Chondrocyte (in vitro differentiated cells): ENCODE measurements at regions not wholly inside any gene's neighbourhood (a gene's known extent, or its start where the extent isn't known, plus 50 kb on each side); places are given as distances from the start of the nearest gene placed in this dataset.

Source experiments
- DNase-seq: peaks from one replicate; pipeline ENCODE4 v3.0.0; 2021; ENCODE audit warnings: mixed read lengths, low spot score
- H3K27ac Mint-ChIP-seq: one replicate; pipeline ENCODE4 v1.8.0; 2021; ENCODE audit warnings: mild to moderate bottlenecking, moderate library complexity, mixed read lengths; ENCODE audit not compliant: unreplicated experiment
- H3K27me3 Mint-ChIP-seq: 2 replicates; pipeline ENCODE4 v1.8.0; 2021; ENCODE audit warnings: low read depth, mixed read lengths
- H3K36me3 Mint-ChIP-seq: 2 replicates; pipeline ENCODE4 v1.8.0; 2021; ENCODE audit warnings: low read depth, mixed read lengths
- H3K4me1 Mint-ChIP-seq: 2 replicates; pipeline ENCODE4 v1.8.0; 2021; ENCODE audit warnings: low read depth, mild to moderate bottlenecking, mixed read lengths
- H3K4me3 Mint-ChIP-seq: one replicate; pipeline ENCODE4 v1.8.0; 2021; ENCODE audit warnings: mild to moderate bottlenecking, moderate library complexity, mixed read lengths; ENCODE audit not compliant: unreplicated experiment
- H3K9me3 Mint-ChIP-seq: 2 replicates; pipeline ENCODE4 v1.8.0; 2021; ENCODE audit warnings: low read depth, mixed read lengths
- CTCF ChIP-seq: fragments of 200-600 bp; sonication (generic); IDR thresholded peaks from 2 replicates; pipeline ENCODE4 v1.5.0; 2021; ENCODE audit warnings: antibody characterized with exemption, mild to moderate bottlenecking, moderate library complexity

DNA sequence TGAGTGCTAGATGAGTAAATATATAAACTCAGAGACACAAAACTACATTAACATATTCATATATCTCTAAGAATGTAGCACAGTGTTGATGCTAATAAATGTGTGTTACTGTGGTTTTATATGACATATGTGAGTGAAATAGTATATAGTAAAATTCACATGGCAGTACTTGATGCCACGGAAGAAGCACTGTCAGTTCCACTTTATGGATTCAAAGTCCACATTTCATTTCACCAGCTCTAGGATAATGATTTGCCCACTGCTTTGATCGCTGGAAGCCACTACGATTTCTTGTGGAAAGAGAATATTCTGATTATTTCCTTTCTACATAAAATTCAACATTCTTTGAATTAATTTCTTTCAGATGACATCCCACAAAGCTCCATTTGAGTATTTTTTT, 181.2 kb downstream of the GBA3 start:
- Mint-ChIP-seq H3K27ac (no peak overlapping the region), H3K4me3 (no peak overlapping the region), H3K9me3 (no peaks in the 10 kb centered on the region), H3K27me3 (peaks cover 5% of the 10 kb centered on the region), H3K36me3 (no peaks in the 10 kb centered on the region), H3K4me1 (no peaks in the 10 kb centered on the region)
- DNase-seq: no peak
- TF ChIP-seq CTCF: no peak

DNA sequence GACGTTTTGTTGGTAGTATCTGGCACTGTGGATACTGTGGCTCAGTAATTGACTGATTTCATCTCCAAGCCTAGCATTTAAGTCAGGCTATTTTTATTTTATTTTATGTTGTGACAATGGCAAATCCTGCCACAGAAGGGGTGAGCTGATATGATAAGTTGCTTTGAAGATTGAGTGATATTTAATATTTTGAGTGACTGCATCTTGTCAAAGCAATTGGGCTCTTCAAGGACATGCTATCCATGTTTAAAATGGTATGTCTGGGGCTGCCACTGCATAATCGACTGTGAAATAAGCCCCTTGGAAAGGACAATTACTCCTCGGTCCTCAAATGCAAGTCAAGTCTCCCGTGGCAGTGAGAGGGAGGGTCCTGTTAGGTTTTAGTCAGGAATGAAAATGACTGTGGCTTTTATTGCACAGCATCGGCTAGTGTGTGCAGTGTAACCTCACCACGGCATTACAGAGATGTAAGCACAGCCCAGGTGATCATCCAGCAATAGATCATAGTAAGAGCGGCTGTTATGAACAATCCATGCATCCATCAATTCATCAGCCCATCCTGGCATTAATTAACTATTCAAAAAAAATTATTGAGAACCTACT, 178.2 kb downstream of the GBA3 start:
- Mint-ChIP-seq H3K4me1 (no peaks in the 10 kb centered on the region), H3K9me3 (no peaks in the 10 kb centered on the region), H3K36me3 (no peaks in the 10 kb centered on the region), H3K4me3 (no peak overlapping the region), H3K27ac (no peak overlapping the region), H3K27me3 (peaks cover 5% of the 10 kb centered on the region)
- no peak for TF ChIP-seq CTCF
- no peak for DNase-seq

- TF ChIP-seq CTCF: no peak
These were observed 176.5 kb downstream of the GBA3 start for GRCh38 chr4:22869235-22869634.

More at GRCh38 chr4:22869235-22869634, 176.5 kb downstream of the GBA3 start:
- Mint-ChIP-seq H3K36me3 (no peaks in the 10 kb centered on the region), H3K27me3 (peaks cover 5% of the 10 kb centered on the region), H3K9me3 (no peaks in the 10 kb centered on the region), H3K27ac (no peak overlapping the region), H3K4me1 (no peaks in the 10 kb centered on the region), H3K4me3 (no peak overlapping the region)
- no peak for DNase-seq
